Hematopoietic multipotent progenitor cell (in vitro differentiated cells): ENCODE measurements at regions not wholly inside any gene's neighbourhood (a gene's known extent, or its start where the extent isn't known, plus 50 kb on each side); places are given as distances from the start of the nearest gene placed in this dataset.
"Not testable (repeated sequence)": the region's sequence is repeated elsewhere in the genome, so short reads cannot be mapped to it uniquely, and the experiment has no call there.

Experiments
- DNase-seq, 3 donors: peaks; one replicate each; pipeline ENCODE4 v3.0.0-alpha.2; 2011 to 2015; ENCODE audit warnings: low read depth in 2 of 3, low spot score in 2 of 3

- DNase-seq: no peak
These were observed 531.0 kb downstream of the SMARCA1 start for GRCh38 chrX:128992107-128992971.

GRCh38 chrX:128975745-128976144, 547.5 kb downstream of the SMARCA1 start:
- peak in 2 of 3 donors; percentile 1 to 20 for DNase-seq

- DNase-seq: no peak
These were observed 550.3 kb downstream of the SMARCA1 start for GRCh38 chrX:128973033-128973432.

GRCh38 chrX:128961290-128961689, 562.0 kb downstream of the SMARCA1 start:
- no peak for DNase-seq

- not testable (repeated sequence) for DNase-seq
These were observed 568.6 kb downstream of the SMARCA1 start for GRCh38 chrX:128954697-128955096.

GRCh38 chrX:128931071-128931470, 592.2 kb downstream of the SMARCA1 start:
- DNase-seq: no peak

- no peak for DNase-seq
These were observed 593.8 kb downstream of the SMARCA1 start for GRCh38 chrX:128929271-128930057.

GRCh38 chrX:128928636-128929035, 594.7 kb downstream of the SMARCA1 start:
- no peak for DNase-seq

- no peak for DNase-seq
These were observed 595.9 kb downstream of the SMARCA1 start for GRCh38 chrX:128927363-128927762.

GRCh38 chrX:128906753-128907152, 616.5 kb downstream of the SMARCA1 start:
- no peak for DNase-seq

- no peak for DNase-seq
These were observed 622.3 kb downstream of the SMARCA1 start for GRCh38 chrX:128901018-128901417.

- no peak for DNase-seq
These were observed 625.7 kb downstream of the SMARCA1 start for GRCh38 chrX:128897621-128898020.

GRCh38 chrX:128891554-128891953, 631.7 kb downstream of the SMARCA1 start:
- DNase-seq: peak in 1 of 3 donors; percentile 0

- DNase-seq: no peak
These were observed 638.9 kb downstream of the SMARCA1 start for GRCh38 chrX:128884430-128884829.

- DNase-seq: no peak
These were observed 639.6 kb downstream of the SMARCA1 start for GRCh38 chrX:128883650-128884049.

- DNase-seq: no peak
These were observed 652.9 kb downstream of the SMARCA1 start for GRCh38 chrX:128870361-128870760.

- no peak for DNase-seq
These were observed 660.7 kb downstream of the SMARCA1 start for GRCh38 chrX:128862557-128862956.

GRCh38 chrX:128848374-128848773, 674.9 kb downstream of the SMARCA1 start:
- no peak for DNase-seq

- no peak for DNase-seq
These were observed 676.9 kb downstream of the SMARCA1 start for GRCh38 chrX:128846385-128846784.

GRCh38 chrX:128818690-128819089, 704.6 kb downstream of the SMARCA1 start:
- no peak for DNase-seq

- peak in 1 of 3 donors; percentile 12 for DNase-seq
These were observed 706.4 kb downstream of the SMARCA1 start for GRCh38 chrX:128816919-128817318.

- no peak for DNase-seq
These were observed 715.9 kb downstream of the SMARCA1 start for GRCh38 chrX:128807367-128807766.
